H9 (cell line): ENCODE measurements at regions not wholly inside any gene's neighbourhood (a gene's known extent, or its start where the extent isn't known, plus 50 kb on each side); places are given as distances from the start of the nearest gene placed in this dataset.

Experiments
- DNase-seq: peaks from one replicate; pipeline ENCODE4 v3.0.0-alpha.2; 2017
- H2AFZ ChIP-seq: one replicate; pipeline ENCODE4 v1.6.1; 2013; ENCODE audit warnings: mild to moderate bottlenecking, low read length, control low read depth, moderate library complexity
- H2AK5ac ChIP-seq: 2 replicates; pipeline ENCODE4 v1.6.1; 2013; ENCODE audit warnings: low read length, control low read depth, mixed read lengths; ENCODE audit not compliant: insufficient read length
- H2BK120ac ChIP-seq: one replicate; pipeline ENCODE4 v1.6.1; 2013; ENCODE audit warnings: low read depth, mild to moderate bottlenecking, low read length, control low read depth, inconsistent platforms; ENCODE audit not compliant: poor library complexity, severe bottlenecking
- H2BK12ac ChIP-seq: 2 replicates; pipeline ENCODE4 v1.6.1; 2013; ENCODE audit warnings: low read length, control low read depth, mixed read lengths, low read depth; ENCODE audit not compliant: insufficient read length
- H2BK15ac ChIP-seq: 2 replicates; pipeline ENCODE4 v1.6.1; 2013; ENCODE audit warnings: low read depth, low read length, control low read depth
- H2BK20ac ChIP-seq: one replicate; pipeline ENCODE4 v1.6.1; 2013; ENCODE audit warnings: low read depth, mild to moderate bottlenecking, low read length, control low read depth, inconsistent platforms; ENCODE audit not compliant: poor library complexity, severe bottlenecking
- H2BK5ac ChIP-seq: 2 replicates; pipeline ENCODE4 v1.6.1; 2013; ENCODE audit warnings: low read length, control low read depth, mixed read lengths; ENCODE audit not compliant: insufficient read length
- H3K14ac ChIP-seq: 2 replicates; pipeline ENCODE4 v1.6.1; 2013; ENCODE audit warnings: low read length, control low read depth; ENCODE audit not compliant: insufficient read depth
- H3K18ac ChIP-seq: 2 replicates; pipeline ENCODE4 v1.6.1; 2013; ENCODE audit warnings: low read depth, mild to moderate bottlenecking, mixed read lengths, low read length, control low read depth; ENCODE audit not compliant: insufficient read length
- H3K23ac ChIP-seq: 2 replicates; pipeline ENCODE4 v1.6.1; 2013; ENCODE audit warnings: low read length, control low read depth, mixed read lengths, low read depth; ENCODE audit not compliant: insufficient read length
- H3K23me2 ChIP-seq: 2 replicates; pipeline ENCODE4 v1.6.1; 2013; ENCODE audit warnings: low read depth, mild to moderate bottlenecking, mixed read lengths, low read length, control low read depth; ENCODE audit not compliant: insufficient read length, poor library complexity, severe bottlenecking
- H3K27ac ChIP-seq: 2 replicates; pipeline ENCODE4 v1.5.1; 2013; ENCODE audit warnings: low read length, control low read depth, mixed read lengths, low read depth; ENCODE audit not compliant: insufficient read length
- H3K27me3 ChIP-seq: 2 replicates; pipeline ENCODE4 v1.6.1; 2013; ENCODE audit warnings: low read length, control low read depth, inconsistent platforms; ENCODE audit not compliant: insufficient read depth
- H3K4ac ChIP-seq: 2 replicates; pipeline ENCODE4 v1.6.1; 2013; ENCODE audit warnings: low read depth, mild to moderate bottlenecking, control low read depth, inconsistent platforms, low read length, moderate library complexity
- H3K4me1 ChIP-seq: 2 replicates; pipeline ENCODE4 v1.6.1; 2013; ENCODE audit warnings: low read length, control low read depth, inconsistent platforms; ENCODE audit not compliant: insufficient read depth
- H3K4me2 ChIP-seq: 2 replicates; pipeline ENCODE4 v1.6.1; 2013; ENCODE audit warnings: low read length, control low read depth, mixed read lengths; ENCODE audit not compliant: insufficient read length, insufficient read depth
- H3K56ac ChIP-seq: 2 replicates; pipeline ENCODE4 v1.6.1; 2013; ENCODE audit warnings: low read depth, mild to moderate bottlenecking, mixed read lengths, low read length, control low read depth; ENCODE audit not compliant: insufficient read length
- H3K79me1 ChIP-seq: 2 replicates; pipeline ENCODE4 v1.6.1; 2013; ENCODE audit warnings: low read depth, mild to moderate bottlenecking, moderate library complexity, low read length, control low read depth, inconsistent platforms; ENCODE audit not compliant: insufficient read depth, poor library complexity, severe bottlenecking
- H3K79me2 ChIP-seq: 2 replicates; pipeline ENCODE4 v1.6.1; 2013; ENCODE audit warnings: low read length, control low read depth, inconsistent platforms; ENCODE audit not compliant: insufficient read depth
- H3K9ac ChIP-seq: 2 replicates; pipeline ENCODE4 v1.6.1; 2013; ENCODE audit warnings: low read length, control low read depth, mixed read lengths; ENCODE audit not compliant: insufficient read length; ENCODE audit errors: extremely low read depth
- H3K9me3 ChIP-seq: one replicate; pipeline ENCODE4 v1.6.1; 2013; ENCODE audit warnings: low read depth, low read length, inconsistent platforms; ENCODE audit not compliant: control insufficient read depth
- H3T11ph ChIP-seq: one replicate; pipeline ENCODE4 v1.6.1; 2013; ENCODE audit warnings: mild to moderate bottlenecking, low read length, control low read depth, inconsistent platforms
- H4K20me1 ChIP-seq: one replicate; pipeline ENCODE4 v1.6.1; 2013; ENCODE audit not compliant: control insufficient read depth, insufficient read length, insufficient read depth
- H4K5ac ChIP-seq: 2 replicates; pipeline ENCODE4 v1.6.1; 2013; ENCODE audit warnings: low read depth, mild to moderate bottlenecking, mixed read lengths, low read length, control low read depth; ENCODE audit not compliant: insufficient read length
- H4K8ac ChIP-seq: replicated peaks from 2 replicates; pipeline ENCODE4 v1.6.1; 2013; ENCODE audit warnings: low read length, control low read depth, mixed read lengths, low read depth; ENCODE audit not compliant: insufficient read length
- H4K91ac ChIP-seq: 2 replicates; pipeline ENCODE4 v1.6.1; 2013; ENCODE audit warnings: low read depth, mild to moderate bottlenecking, moderate library complexity, mixed read lengths, low read length, control low read depth; ENCODE audit not compliant: insufficient read length
- H3K27ac Mint-ChIP-seq, 3 experiments: 2 replicates in 2 of 3; 3 replicates in 1 of 3; pipeline ENCODE4 v1.8.0; 2020 to 2021; ENCODE audit warnings: mixed read lengths in 3 of 3, mild to moderate bottlenecking in 1 of 3, moderate library complexity in 1 of 3
- H3K27me3 Mint-ChIP-seq: 2 replicates; pipeline ENCODE4 v1.8.0; 2021; ENCODE audit warnings: low read depth, mild to moderate bottlenecking, moderate library complexity, mixed read lengths
- H3K36me3 Mint-ChIP-seq, 3 experiments: 2 replicates in 2 of 3; 3 replicates in 1 of 3; pipeline ENCODE4 v1.8.0; 2020 to 2021; ENCODE audit warnings: low read depth in 3 of 3, mixed read lengths in 3 of 3; ENCODE audit not compliant: insufficient read depth in 1 of 3
- H3K4me1 Mint-ChIP-seq, 2 experiments: 2 replicates each; pipeline ENCODE4 v1.8.0; 2020; ENCODE audit warnings: mixed read lengths in 2 of 2
- H3K4me3 Mint-ChIP-seq, 2 experiments: 2 replicates in 1 of 2; 3 replicates in 1 of 2; pipeline ENCODE4 v1.8.0; 2020 to 2021; ENCODE audit warnings: mild to moderate bottlenecking in 2 of 2, mixed read lengths in 2 of 2, moderate library complexity in 1 of 2
- H3K9me3 Mint-ChIP-seq, 2 experiments: 2 replicates in 1 of 2; 3 replicates in 1 of 2; pipeline ENCODE4 v1.8.0; 2020; ENCODE audit warnings: mild to moderate bottlenecking in 2 of 2, mixed read lengths in 2 of 2, moderate library complexity in 1 of 2
- CTCF ChIP-seq: fragments of 200-600 bp; sonication (generic); conservative IDR thresholded peaks from 3 replicates; pipeline ENCODE4 v1.8.0; 2021; ENCODE audit warnings: antibody characterized with exemption, mild to moderate bottlenecking
- WGBS: extraction: QIAGEN DNeasy Blood & Tissue Kit; methylation state at CpG from one replicate; pipeline ENCODE4 v1.1.7; 2013; ENCODE audit warnings: missing lambda C conversion rate, low lambda C conversion rate, mixed read lengths; ENCODE audit not compliant: insufficient read length; ENCODE audit errors: extremely low coverage; 5-methylcytosine and 5-hydroxymethylcytosine counted together

GRCh38 chr7:46539892-46540483 is 618.9 kb upstream of the IGFBP3 start:
- peak; percentile 80 for DNase-seq
- H2AFZ ChIP-seq = no peak overlapping the region

More at GRCh38 chr7:46539892-46540483, 618.9 kb upstream of the IGFBP3 start:
- Histone ChIP-seq H4K91ac (no peak overlapping the region), H3T11ph (no peak overlapping the region), H3K27ac (no peak overlapping the region), H2BK20ac (no peak overlapping the region), H4K8ac (no peak overlapping the region), H3K23ac (no peak overlapping the region), H3K27me3 (peaks cover 14% of the 10 kb centered on the region; the same call in 1 of the 2 replicates), H3K18ac (no peak overlapping the region), H2AK5ac (no peak overlapping the region), H2BK15ac (no peak overlapping the region), H3K56ac (no peak overlapping the region), H3K9ac (no peak overlapping the region), H3K9me3 (no peaks in the 10 kb centered on the region), H2BK5ac (no peak overlapping the region), H3K14ac (no peak overlapping the region), H3K4me2 (no peak overlapping the region), H3K4ac (no peak overlapping the region), H3K4me1 (peaks cover 10% of the 10 kb centered on the region; the same call in 1 of the 2 replicates), H2BK120ac (no peak overlapping the region), H3K79me1 (no peaks in the 10 kb centered on the region), H4K5ac (no peak overlapping the region), H3K23me2 (no peaks in the 10 kb centered on the region), H4K20me1 (no peaks in the 10 kb centered on the region), H2BK12ac (no peak overlapping the region), H3K79me2 (no peaks in the 10 kb centered on the region)
- H3K9me3 Mint-ChIP-seq = peaks cover 8 to 10% of the 10 kb centered on the region in 2 experiments
- H3K27ac Mint-ChIP-seq = no peak overlapping the region
- WGBS = no CpG with 5 or more reads among the region's 5 CpGs
- no peak overlapping the region for H3K4me3 Mint-ChIP-seq
- peaks cover 29% of the 10 kb centered on the region for H3K27me3 Mint-ChIP-seq
- H3K4me1 Mint-ChIP-seq = peaks cover 29 to 38% of the 10 kb centered on the region in 2 experiments
- H3K36me3 Mint-ChIP-seq = peaks cover 3 to 9% (median 9%) of the 10 kb centered on the region in 3 experiments; a peak in 6 of 7 replicates
- no peak for TF ChIP-seq CTCF
